HFFc6 (cell line): ENCODE measurements at regions not wholly inside any gene's neighbourhood (a gene's known extent, or its start where the extent isn't known, plus 50 kb on each side); places are given as distances from the start of the nearest gene placed in this dataset.

Source experiments
- DNase-seq: peaks from one replicate; pipeline ENCODE4 v3.0.0-alpha.2; 2018
- H3K27ac Mint-ChIP-seq: 2 replicates; pipeline ENCODE4 v1.8.0; 2020; ENCODE audit warnings: mild to moderate bottlenecking, mixed read lengths
- H3K27me3 Mint-ChIP-seq: 2 replicates; pipeline ENCODE4 v1.8.0; 2021; ENCODE audit warnings: mild to moderate bottlenecking, moderate library complexity, mixed read lengths; ENCODE audit not compliant: insufficient read depth
- H3K36me3 Mint-ChIP-seq: 2 replicates; pipeline ENCODE4 v1.8.0; 2021; ENCODE audit warnings: low read depth, mixed read lengths
- H3K4me1 Mint-ChIP-seq: 2 replicates; pipeline ENCODE4 v1.8.0; 2020; ENCODE audit warnings: low read depth, mixed read lengths
- H3K4me3 Mint-ChIP-seq: 2 replicates; pipeline ENCODE4 v1.8.0; 2020; ENCODE audit warnings: mild to moderate bottlenecking, moderate library complexity, mixed read lengths
- H3K9me3 Mint-ChIP-seq: 2 replicates; pipeline ENCODE4 v1.8.0; 2020; ENCODE audit warnings: mild to moderate bottlenecking, mixed read lengths
- CTCF ChIP-seq: fragments of 200-600 bp; sonication (generic); IDR thresholded peaks from 2 replicates; pipeline ENCODE4 v1.5.0; 2021; ENCODE audit warnings: antibody characterized with exemption, mild to moderate bottlenecking

GRCh38 chr10:130782467-130782866 is 529.1 kb downstream of the TCERG1L start:
- H3K4me1 Mint-ChIP-seq, result no peaks in the 10 kb centered on the region
- no peak for DNase-seq
- no peak overlapping the region for H3K4me3 Mint-ChIP-seq
- no peak overlapping the region for H3K27ac Mint-ChIP-seq
- peaks cover 69% of the 10 kb centered on the region for H3K9me3 Mint-ChIP-seq
- H3K36me3 Mint-ChIP-seq, result no peaks in the 10 kb centered on the region
- peaks cover 2% of the 10 kb centered on the region for H3K27me3 Mint-ChIP-seq
- TF ChIP-seq CTCF, result no peak

GRCh38 chr10:130784326-130784725 is 527.2 kb downstream of the TCERG1L start:
- Mint-ChIP-seq H3K27ac (no peak overlapping the region), H3K4me1 (no peaks in the 10 kb centered on the region), H3K4me3 (no peak overlapping the region), H3K36me3 (no peaks in the 10 kb centered on the region), H3K27me3 (peaks cover 2% of the 10 kb centered on the region; the same call in 1 of the 2 replicates), H3K9me3 (peaks cover 66% of the 10 kb centered on the region)
- no peak for TF ChIP-seq CTCF
- no peak for DNase-seq

GRCh38 chr10:130786365-130786966 is 525.1 kb downstream of the TCERG1L start:
- Mint-ChIP-seq H3K4me3 (no peak overlapping the region), H3K27me3 (peaks cover 2% of the 10 kb centered on the region; the same call in 1 of the 2 replicates), H3K27ac (no peak overlapping the region), H3K36me3 (no peaks in the 10 kb centered on the region), H3K9me3 (peaks cover 45% of the 10 kb centered on the region), H3K4me1 (no peaks in the 10 kb centered on the region)
- TF ChIP-seq CTCF, result no peak
- no peak for DNase-seq

GRCh38 chr10:130787243-130787642 is 524.3 kb downstream of the TCERG1L start:
- no peak overlapping the region for H3K4me3 Mint-ChIP-seq
- no peak for DNase-seq
- TF ChIP-seq CTCF, result no peak
- peaks cover 5% of the 10 kb centered on the region; the same call in 1 of the 2 replicates for H3K27me3 Mint-ChIP-seq
- H3K9me3 Mint-ChIP-seq, result peaks cover 37% of the 10 kb centered on the region
- no peaks in the 10 kb centered on the region for H3K36me3 Mint-ChIP-seq
- no peak overlapping the region for H3K27ac Mint-ChIP-seq
- no peaks in the 10 kb centered on the region for H3K4me1 Mint-ChIP-seq

GRCh38 chr10:130787821-130788220 is 523.7 kb downstream of the TCERG1L start:
- peaks cover 5% of the 10 kb centered on the region; the same call in 1 of the 2 replicates for H3K27me3 Mint-ChIP-seq
- TF ChIP-seq CTCF, result no peak
- H3K27ac Mint-ChIP-seq, result no peak overlapping the region
- no peaks in the 10 kb centered on the region for H3K4me1 Mint-ChIP-seq
- no peak overlapping the region for H3K4me3 Mint-ChIP-seq
- no peak for DNase-seq
- H3K9me3 Mint-ChIP-seq, result peaks cover 35% of the 10 kb centered on the region
- H3K36me3 Mint-ChIP-seq, result no peaks in the 10 kb centered on the region
